A673 (cell line): ENCODE measurements at regions not wholly inside any gene's neighbourhood (a gene's known extent, or its start where the extent isn't known, plus 50 kb on each side); places are given as distances from the start of the nearest gene placed in this dataset.

ENCODE experiments used
- EZH2 ChIP-seq: fragments of 200-600 bp; sonication (generic); IDR thresholded peaks from 2 replicates; pipeline ENCODE4 v1.6.1; 2017; ENCODE audit warnings: borderline replicate concordance, low read depth, mild to moderate bottlenecking, mixed read lengths, antibody characterized with exemption, low read length; ENCODE audit not compliant: poor library complexity, severe bottlenecking
- TF ChIP-seq, protein P1 (sequence below): fragments of 300-800, 200-600 bp; sonication (generic); conservative IDR thresholded peaks from 2 replicates; pipeline ENCODE4 v1.5.1; 2017; ENCODE audit warnings: low read depth, mild to moderate bottlenecking, antibody characterized with exemption, low read length, moderate library complexity, mixed read lengths

DNA sequence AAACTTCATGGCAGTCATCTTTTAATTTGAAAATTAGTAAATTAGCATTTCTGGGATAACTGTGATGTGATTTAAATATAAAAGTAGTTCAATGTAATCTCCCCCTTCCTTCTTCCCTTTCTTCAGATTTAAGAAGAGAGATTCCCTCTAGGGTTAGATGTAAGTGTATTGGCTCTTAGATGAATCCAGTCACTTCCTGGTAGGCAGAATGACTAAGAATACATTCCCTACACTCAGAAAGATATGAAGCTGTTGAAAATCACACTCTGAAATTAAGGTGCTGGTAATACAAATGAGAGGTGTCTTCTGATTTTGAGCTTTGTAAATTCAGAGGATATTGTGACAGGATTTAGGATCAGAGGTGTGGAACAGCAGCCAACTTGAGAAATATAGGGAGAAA lies 71.6 kb downstream of the TDRD15 start:
- TF ChIP-seq, protein P1, sequence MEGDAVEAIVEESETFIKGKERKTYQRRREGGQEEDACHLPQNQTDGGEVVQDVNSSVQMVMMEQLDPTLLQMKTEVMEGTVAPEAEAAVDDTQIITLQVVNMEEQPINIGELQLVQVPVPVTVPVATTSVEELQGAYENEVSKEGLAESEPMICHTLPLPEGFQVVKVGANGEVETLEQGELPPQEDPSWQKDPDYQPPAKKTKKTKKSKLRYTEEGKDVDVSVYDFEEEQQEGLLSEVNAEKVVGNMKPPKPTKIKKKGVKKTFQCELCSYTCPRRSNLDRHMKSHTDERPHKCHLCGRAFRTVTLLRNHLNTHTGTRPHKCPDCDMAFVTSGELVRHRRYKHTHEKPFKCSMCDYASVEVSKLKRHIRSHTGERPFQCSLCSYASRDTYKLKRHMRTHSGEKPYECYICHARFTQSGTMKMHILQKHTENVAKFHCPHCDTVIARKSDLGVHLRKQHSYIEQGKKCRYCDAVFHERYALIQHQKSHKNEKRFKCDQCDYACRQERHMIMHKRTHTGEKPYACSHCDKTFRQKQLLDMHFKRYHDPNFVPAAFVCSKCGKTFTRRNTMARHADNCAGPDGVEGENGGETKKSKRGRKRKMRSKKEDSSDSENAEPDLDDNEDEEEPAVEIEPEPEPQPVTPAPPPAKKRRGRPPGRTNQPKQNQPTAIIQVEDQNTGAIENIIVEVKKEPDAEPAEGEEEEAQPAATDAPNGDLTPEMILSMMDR = no peak
- no peak for TF ChIP-seq EZH2
